Thoracic aorta (tissue), 2 donors: ENCODE measurements at regions not wholly inside any gene's neighbourhood (a gene's known extent, or its start where the extent isn't known, plus 50 kb on each side); places are given as distances from the start of the nearest gene placed in this dataset.
"Not testable (repeated sequence)": the region's sequence is repeated elsewhere in the genome, so short reads cannot be mapped to it uniquely, and the experiment has no call there.

ENCODE experiments used
- ATAC-seq: fragments of 150-250 bp; one replicate; pipeline ENCODE4 v1.8.0; 2017; ENCODE audit warnings: low read depth; ENCODE audit not compliant: insufficient number of reproducible peaks, low FRiP score
- DNase-seq: peaks from one replicate; pipeline ENCODE4 v3.0.0-alpha.2; 2020; ENCODE audit warnings: low spot score
- H3K27ac ChIP-seq, 2 donors: fragments of 200-600 bp; sonication (generic); 1 replicate in 1 of 2; 2 replicates in 1 of 2; pipeline ENCODE4 v1.5.1; 2016; ENCODE audit warnings: mild to moderate bottlenecking in 2 of 2, moderate library complexity in 2 of 2
- H3K27me3 ChIP-seq: fragments of 200-600 bp; sonication (generic); replicated peaks from 2 replicates; pipeline ENCODE4 v1.6.0; 2016; ENCODE audit warnings: mild to moderate bottlenecking; ENCODE audit not compliant: insufficient read depth
- H3K36me3 ChIP-seq: fragments of 200-600 bp; sonication (generic); one replicate; pipeline ENCODE4 v1.5.1; 2016
- H3K4me1 ChIP-seq, 2 donors: fragments of 200-600 bp; sonication (generic); 1 replicate in 1 of 2; 2 replicates in 1 of 2; pipeline versions ENCODE4 v1.5.1 to v1.6.0; 2016; ENCODE audit warnings: low read depth in 2 of 2, mild to moderate bottlenecking in 1 of 2; ENCODE audit not compliant: control insufficient read depth in 1 of 2
- H3K4me3 ChIP-seq: fragments of 200-600 bp; sonication (generic); 2 replicates; pipeline ENCODE4 v1.5.1; 2016; ENCODE audit warnings: mild to moderate bottlenecking
- H3K9me3 ChIP-seq: fragments of 200-600 bp; sonication (generic); 2 replicates; pipeline ENCODE4 v1.5.1; 2016
- TF ChIP-seq, protein P1 (sequence below): fragments of 200-600 bp; sonication (generic); IDR thresholded peaks from one replicate; pipeline ENCODE4 v1.5.1; 2019; ENCODE audit warnings: antibody characterized with exemption

- no peak for ATAC-seq
- TF ChIP-seq, protein P1, sequence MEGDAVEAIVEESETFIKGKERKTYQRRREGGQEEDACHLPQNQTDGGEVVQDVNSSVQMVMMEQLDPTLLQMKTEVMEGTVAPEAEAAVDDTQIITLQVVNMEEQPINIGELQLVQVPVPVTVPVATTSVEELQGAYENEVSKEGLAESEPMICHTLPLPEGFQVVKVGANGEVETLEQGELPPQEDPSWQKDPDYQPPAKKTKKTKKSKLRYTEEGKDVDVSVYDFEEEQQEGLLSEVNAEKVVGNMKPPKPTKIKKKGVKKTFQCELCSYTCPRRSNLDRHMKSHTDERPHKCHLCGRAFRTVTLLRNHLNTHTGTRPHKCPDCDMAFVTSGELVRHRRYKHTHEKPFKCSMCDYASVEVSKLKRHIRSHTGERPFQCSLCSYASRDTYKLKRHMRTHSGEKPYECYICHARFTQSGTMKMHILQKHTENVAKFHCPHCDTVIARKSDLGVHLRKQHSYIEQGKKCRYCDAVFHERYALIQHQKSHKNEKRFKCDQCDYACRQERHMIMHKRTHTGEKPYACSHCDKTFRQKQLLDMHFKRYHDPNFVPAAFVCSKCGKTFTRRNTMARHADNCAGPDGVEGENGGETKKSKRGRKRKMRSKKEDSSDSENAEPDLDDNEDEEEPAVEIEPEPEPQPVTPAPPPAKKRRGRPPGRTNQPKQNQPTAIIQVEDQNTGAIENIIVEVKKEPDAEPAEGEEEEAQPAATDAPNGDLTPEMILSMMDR: no peak
- no peaks in the 10 kb centered on the region for H3K9me3 ChIP-seq
- H3K4me1 ChIP-seq: no peaks in the 10 kb centered on the region
- H3K4me3 ChIP-seq: no peak overlapping the region
- DNase-seq: no peak
- H3K27ac ChIP-seq: no peak overlapping the region
- H3K36me3 ChIP-seq: no peaks in the 10 kb centered on the region
- H3K27me3 ChIP-seq: no peaks in the 10 kb centered on the region
Measured at GRCh38 chr4:33831442-33832066, 2412.8 kb downstream of the ARAP2 start.

DNA sequence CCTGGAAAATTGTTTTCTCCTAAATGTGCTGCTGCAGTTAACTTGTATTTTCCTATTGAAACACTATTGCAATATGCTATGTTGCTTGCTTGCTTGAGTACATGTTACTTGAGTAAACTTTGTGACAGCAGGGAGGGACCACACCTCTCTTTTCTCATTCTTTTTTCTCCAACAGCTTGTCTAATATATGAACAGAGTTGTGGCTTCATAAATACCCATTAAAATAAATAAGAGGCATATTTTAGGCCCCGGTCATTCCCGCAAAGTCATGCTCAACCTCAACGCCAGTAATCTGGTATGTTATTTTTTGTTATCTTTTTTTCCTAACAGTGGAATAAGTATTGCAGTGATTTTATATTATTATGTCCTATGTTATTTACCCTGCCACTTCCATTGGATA, 2408.6 kb downstream of the ARAP2 start:
- H3K4me1 ChIP-seq, H3K36me3 ChIP-seq, H3K9me3 ChIP-seq, H3K27ac ChIP-seq, DNase-seq, H3K4me3 ChIP-seq, H3K27me3 ChIP-seq, ATAC-seq: not testable (repeated sequence)

DNA sequence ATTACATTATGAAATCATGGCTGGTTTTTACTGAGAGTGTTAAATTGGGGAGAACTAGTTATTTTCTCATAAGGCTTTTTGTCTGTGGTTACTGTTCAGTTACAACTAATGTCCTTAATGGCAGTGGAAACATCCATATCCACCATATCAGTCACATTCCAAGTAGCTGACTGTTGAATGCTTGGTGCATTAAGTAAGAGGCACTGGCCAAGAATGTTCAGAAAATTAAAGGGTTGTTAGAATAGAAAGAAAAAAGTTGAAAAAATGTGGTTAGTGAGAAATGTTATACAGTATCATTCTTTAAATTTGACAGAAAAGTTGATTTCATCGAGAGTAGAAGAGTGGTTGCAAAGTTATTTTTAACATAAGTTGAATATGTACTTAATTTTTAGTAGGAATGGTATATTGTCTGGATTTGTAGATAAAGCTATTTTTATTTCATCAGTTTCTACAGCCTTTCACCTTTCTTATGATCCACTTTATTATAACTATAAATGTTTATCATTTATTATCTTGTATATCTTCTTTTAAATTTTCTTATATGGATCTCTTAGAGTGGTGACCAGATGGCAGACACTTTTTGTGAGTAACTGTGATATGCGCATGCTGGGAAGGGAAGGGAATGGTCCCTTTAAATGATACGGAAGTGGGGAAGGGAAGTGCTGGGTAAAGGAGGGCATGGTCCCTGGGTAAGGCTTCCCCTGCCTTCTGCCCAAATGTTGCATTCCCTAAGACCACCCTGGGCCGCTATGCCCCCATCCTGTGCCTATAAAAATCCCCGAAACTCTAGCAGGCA, 2407.1 kb downstream of the ARAP2 start:
- Histone ChIP-seq H3K27ac (no peak overlapping the region), H3K4me3 (no peak overlapping the region), H3K36me3 (no peaks in the 10 kb centered on the region), H3K27me3 (no peaks in the 10 kb centered on the region), H3K4me1 (no peaks in the 10 kb centered on the region), H3K9me3 (no peaks in the 10 kb centered on the region)
- ATAC-seq (no peak), DNase-seq (no peak)
- TF ChIP-seq, protein P1: no peak

DNA sequence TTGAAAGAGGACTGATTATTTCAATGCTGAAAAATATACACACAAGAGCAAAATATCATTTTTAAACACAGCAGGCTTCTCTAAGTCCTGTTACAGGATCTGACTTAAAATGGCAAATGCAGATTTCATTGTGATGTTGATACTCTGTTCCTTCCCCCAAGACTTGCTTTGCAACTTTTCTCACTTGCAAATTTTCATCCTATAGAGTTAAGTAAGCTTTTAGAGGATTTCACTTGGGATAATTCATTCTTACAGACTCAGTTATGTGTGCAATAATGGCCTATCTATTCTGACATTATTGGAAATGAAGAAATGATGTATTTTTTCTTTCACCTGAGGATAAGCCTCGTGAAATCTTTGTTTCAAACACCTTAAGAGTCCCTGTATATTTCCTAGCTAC, 2403.2 kb downstream of the ARAP2 start:
- DNase-seq (no peak), ATAC-seq (no peak)
- Histone ChIP-seq H3K4me3 (no peak overlapping the region), H3K9me3 (no peaks in the 10 kb centered on the region), H3K27me3 (no peaks in the 10 kb centered on the region), H3K27ac (no peak overlapping the region), H3K4me1 (no peaks in the 10 kb centered on the region), H3K36me3 (no peaks in the 10 kb centered on the region)
- TF ChIP-seq, protein P1: no peak

- no peaks in the 10 kb centered on the region for H3K9me3 ChIP-seq
- no peak for ATAC-seq
- no peak overlapping the region for H3K4me3 ChIP-seq
Measured at GRCh38 chr4:33850371-33850902, 2393.9 kb downstream of the ARAP2 start.

GRCh38 chr4:33853670-33854069, 2390.6 kb downstream of the ARAP2 start:
- not testable (repeated sequence) for ATAC-seq, H3K36me3 ChIP-seq, H3K27ac ChIP-seq, H3K4me3 ChIP-seq, H3K4me1 ChIP-seq, H3K9me3 ChIP-seq, DNase-seq, H3K27me3 ChIP-seq

More at GRCh38 chr4:33850371-33850902, 2393.9 kb downstream of the ARAP2 start:
- Histone ChIP-seq H3K27ac (no peak overlapping the region), H3K27me3 (no peaks in the 10 kb centered on the region), H3K36me3 (no peaks in the 10 kb centered on the region), H3K4me1 (no peaks in the 10 kb centered on the region)
- no peak for DNase-seq
- TF ChIP-seq, protein P1: no peak
